ENCODE measurements at regions not wholly inside any gene's neighbourhood (a gene's known extent, or its start where the extent isn't known, plus 50 kb on each side); places are given as distances from the start of the nearest gene placed in this dataset.
"Not testable (repeated sequence)": the region's sequence is repeated elsewhere in the genome, so short reads cannot be mapped to it uniquely, and the experiment has no call there.

DNA sequence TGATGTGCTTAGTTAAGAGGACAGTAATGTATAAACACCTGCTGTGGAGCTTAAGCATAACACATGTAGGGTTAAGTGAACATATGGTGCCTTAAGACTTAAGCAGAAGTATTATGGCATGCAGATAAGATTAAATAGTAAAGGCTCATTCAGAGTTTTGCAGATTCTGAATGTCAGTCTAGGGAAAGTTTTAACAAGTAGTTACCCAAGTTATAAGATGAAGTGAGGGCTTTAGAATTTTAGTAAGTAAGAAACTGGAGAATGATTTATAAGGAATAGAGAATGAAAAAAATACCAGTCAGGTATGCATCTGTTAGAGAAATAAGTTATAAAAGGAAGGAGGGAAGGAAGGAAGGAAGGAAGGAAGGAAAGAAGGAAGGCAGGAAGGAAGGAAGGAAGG, 902.1 kb downstream of the TRAM1L1 start:
- ATAC-seq, result no peak

DNA sequence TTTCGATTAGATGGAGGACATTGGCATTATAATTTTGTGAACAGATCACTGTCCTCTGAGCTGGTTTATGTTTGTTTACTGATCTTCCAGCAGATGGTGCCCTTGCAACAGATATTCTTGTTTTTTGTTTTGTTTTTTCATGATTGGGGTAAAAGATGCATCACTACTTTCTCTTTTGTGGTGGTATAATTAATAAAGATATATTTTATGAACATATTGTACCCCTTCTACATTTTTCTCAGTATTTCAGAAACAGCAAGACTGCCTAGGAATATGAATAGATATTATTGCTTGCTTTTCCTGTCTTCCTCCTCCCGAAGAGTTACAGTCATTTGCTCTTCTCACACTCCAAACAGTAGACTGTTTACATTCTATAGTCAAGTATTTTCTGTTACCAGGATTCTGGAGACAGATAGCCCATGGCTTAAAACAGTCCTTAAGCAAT, 905.2 kb downstream of the TRAM1L1 start:
- intact Hi-C loops (cut with DNase I), result no loop called here
- no peak for ATAC-seq
- H3K27me3 ChIP-seq, result no peaks in the 10 kb centered on the region
- peak overlapping the region in 1 of 12 donors; percentile 34 for H3K4me3 ChIP-seq
- no peaks in the 10 kb centered on the region for H3K9me3 ChIP-seq
- 17 to 31% (median 24%) methylated on average over 2 of the region's 2 CpGs for WGBS, 4 donors
- no peaks in the 10 kb centered on the region for H3K4me1 ChIP-seq
- no peak for DNase-seq
- H3K36me3 ChIP-seq, result no peaks in the 10 kb centered on the region
- TF ChIP-seq, protein P1, sequence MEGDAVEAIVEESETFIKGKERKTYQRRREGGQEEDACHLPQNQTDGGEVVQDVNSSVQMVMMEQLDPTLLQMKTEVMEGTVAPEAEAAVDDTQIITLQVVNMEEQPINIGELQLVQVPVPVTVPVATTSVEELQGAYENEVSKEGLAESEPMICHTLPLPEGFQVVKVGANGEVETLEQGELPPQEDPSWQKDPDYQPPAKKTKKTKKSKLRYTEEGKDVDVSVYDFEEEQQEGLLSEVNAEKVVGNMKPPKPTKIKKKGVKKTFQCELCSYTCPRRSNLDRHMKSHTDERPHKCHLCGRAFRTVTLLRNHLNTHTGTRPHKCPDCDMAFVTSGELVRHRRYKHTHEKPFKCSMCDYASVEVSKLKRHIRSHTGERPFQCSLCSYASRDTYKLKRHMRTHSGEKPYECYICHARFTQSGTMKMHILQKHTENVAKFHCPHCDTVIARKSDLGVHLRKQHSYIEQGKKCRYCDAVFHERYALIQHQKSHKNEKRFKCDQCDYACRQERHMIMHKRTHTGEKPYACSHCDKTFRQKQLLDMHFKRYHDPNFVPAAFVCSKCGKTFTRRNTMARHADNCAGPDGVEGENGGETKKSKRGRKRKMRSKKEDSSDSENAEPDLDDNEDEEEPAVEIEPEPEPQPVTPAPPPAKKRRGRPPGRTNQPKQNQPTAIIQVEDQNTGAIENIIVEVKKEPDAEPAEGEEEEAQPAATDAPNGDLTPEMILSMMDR (IDR thresholded peaks at IDR 0.05), result peak in 9 of 12 donors; percentile 7 to 54 (median 17)
- no peak for TF ChIP-seq POLR2A (IDR thresholded peaks at IDR 0.05)
- H3K27ac ChIP-seq, result no peak overlapping the region

More for the DNA sequence above, 902.1 kb downstream of the TRAM1L1 start:
- DNase-seq, result no peak
- no peak overlapping the region for H3K27ac ChIP-seq
- intact Hi-C loops (cut with DNase I), result no loop called here
- no peaks in the 10 kb centered on the region for H3K27me3 ChIP-seq
- H3K4me3 ChIP-seq, result no peak overlapping the region
- no peaks in the 10 kb centered on the region for H3K36me3 ChIP-seq
- no peaks in the 10 kb centered on the region for H3K4me1 ChIP-seq
- TF ChIP-seq, protein P1 (IDR thresholded peaks at IDR 0.05), result no peak
- no peak for TF ChIP-seq POLR2A (IDR thresholded peaks at IDR 0.05)
- no peaks in the 10 kb centered on the region for H3K9me3 ChIP-seq

DNA sequence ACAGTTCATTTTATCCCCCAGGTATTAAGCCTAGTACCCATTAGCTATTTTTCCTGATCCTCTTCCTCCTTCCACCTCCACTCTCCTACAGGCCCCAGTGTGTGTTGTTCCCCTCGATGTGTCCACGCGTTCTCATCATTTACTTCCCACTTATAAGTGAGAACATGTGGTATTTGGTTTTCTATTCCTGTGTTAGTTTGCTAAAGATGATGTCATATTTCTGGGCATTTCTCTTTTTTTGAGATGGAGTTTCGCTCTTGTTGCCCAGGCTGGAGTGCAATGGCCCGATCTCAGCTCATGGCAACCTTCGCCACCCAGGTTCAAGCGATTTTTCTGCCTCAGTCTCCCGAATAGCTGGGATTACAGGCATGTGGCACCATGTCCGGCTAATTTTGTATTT, 934.0 kb downstream of the TRAM1L1 start:
- WGBS, 4 donors, result 87 to 90% (median 90%) methylated on average over 9 of the region's 9 CpGs
- H3K4me3 ChIP-seq; H3K9me3 ChIP-seq; H3K27me3 ChIP-seq; intact Hi-C loops (cut with DNase I); H3K27ac ChIP-seq; ATAC-seq; H3K36me3 ChIP-seq; H3K4me1 ChIP-seq; DNase-seq: not testable (repeated sequence)

DNA sequence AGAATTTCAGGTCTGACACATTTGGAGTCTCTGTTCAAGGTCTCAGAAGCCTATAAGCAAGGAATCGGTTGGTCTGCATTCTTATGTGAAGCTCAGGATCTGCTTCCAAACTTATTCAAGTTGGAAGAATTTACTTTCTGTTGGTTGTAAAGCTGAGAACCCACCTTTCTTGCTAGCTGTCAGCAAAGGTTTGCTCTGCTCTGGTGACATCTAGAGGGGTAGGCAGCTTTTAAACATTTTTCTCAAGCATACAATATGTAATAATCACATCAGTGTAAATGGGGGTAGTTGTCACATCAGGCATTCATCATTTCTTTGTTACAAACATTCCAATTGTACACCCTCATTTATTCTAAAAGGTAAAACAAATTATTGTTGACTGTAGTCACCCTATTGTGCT, 935.2 kb downstream of the TRAM1L1 start:
- Histone ChIP-seq H3K27ac (no peak overlapping the region), H3K4me1 (no peaks in the 10 kb centered on the region), H3K36me3 (no peaks in the 10 kb centered on the region), H3K9me3 (peaks cover 0 to 1% (median 0%) of the 10 kb centered on the region in 12 donors), H3K4me3 (no peak overlapping the region), H3K27me3 (no peaks in the 10 kb centered on the region)
- intact Hi-C loops (cut with DNase I), result no loop called here
- TF ChIP-seq, protein P1 (IDR thresholded peaks at IDR 0.05), result no peak
- TF ChIP-seq POLR2A (IDR thresholded peaks at IDR 0.05), result no peak
- ATAC-seq, result no peak
- 82 to 86% (median 84%) methylated on average over 1 of the region's 1 CpG for WGBS, 4 donors
- DNase-seq, result no peak

DNA sequence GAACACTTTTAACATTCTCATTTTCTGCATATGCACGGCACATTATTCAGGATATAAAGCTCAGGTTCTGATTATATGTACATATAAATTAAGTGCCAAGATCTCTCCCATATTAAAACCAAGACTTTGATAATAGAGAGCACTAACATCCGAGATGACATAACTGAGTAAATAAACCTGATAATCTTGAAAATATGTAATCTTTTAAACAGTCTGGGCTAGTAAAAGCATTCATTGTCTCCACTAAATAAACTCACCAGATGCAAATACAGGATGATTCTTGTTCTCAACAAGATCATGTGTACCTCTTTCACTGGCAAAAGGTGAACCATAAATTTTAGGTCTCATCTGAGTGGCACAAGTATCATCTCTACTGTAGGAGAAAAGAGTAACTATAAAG, 942.2 kb downstream of the TRAM1L1 start:
- intact Hi-C loops (cut with DNase I), result no loop called here
- H3K9me3 ChIP-seq, result peaks cover 0 to 6% (median 0%) of the 10 kb centered on the region in 12 donors
- H3K27ac ChIP-seq, result no peak overlapping the region
- no peaks in the 10 kb centered on the region for H3K36me3 ChIP-seq
- no peak overlapping the region for H3K4me3 ChIP-seq
- TF ChIP-seq, protein P1 (IDR thresholded peaks at IDR 0.05), result no peak
- TF ChIP-seq POLR2A (IDR thresholded peaks at IDR 0.05), result no peak
- H3K27me3 ChIP-seq, result no peaks in the 10 kb centered on the region
- H3K4me1 ChIP-seq, result no peaks in the 10 kb centered on the region
- WGBS, 4 donors, result 68 to 72% (median 71%) methylated on average over 2 of the region's 2 CpGs
- ATAC-seq, result no peak
- DNase-seq, result no peak

All from heart left ventricle (tissue), 16 donors.